Caco-2 (cell line): ENCODE measurements at regions not wholly inside any gene's neighbourhood (a gene's known extent, or its start where the extent isn't known, plus 50 kb on each side); places are given as distances from the start of the nearest gene placed in this dataset.

Experiments
- BruUV-seq: library from RNA; stranded (reverse); fragments of 400-500 nt; replicated peaks from 2 replicates; lab custom pipeline; 2021; lab: Mats Ljungman, UMichigan
- CTCF ChIA-PET: fragments of 300-600 bp; sonication (Branson Sonifier 250); formaldehyde crosslinking; loops from one replicate; lab custom pipeline; 2022; ENCODE audit warnings: antibody characterized with exemption; lab: Charles Lee
- POLR2A ChIA-PET: fragments of 300-600 bp; sonication (Branson Sonifier 250); formaldehyde crosslinking; loops from one replicate; lab custom pipeline; 2022; ENCODE audit warnings: antibody characterized with exemption; lab: Charles Lee
- DNase-seq, 2 experiments: peaks; one replicate each; pipeline versions ENCODE4 v3.0.0 to v3.0.0-alpha.2; 2020 to 2022
- H3K27me3 ChIP-seq: replicated peaks from 2 replicates; pipeline ENCODE4 v1.6.0; 2011; ENCODE audit warnings: low read length; ENCODE audit not compliant: control insufficient read depth, insufficient read depth
- H3K36me3 ChIP-seq: 2 replicates; pipeline ENCODE4 v1.5.1; 2011; ENCODE audit warnings: low read length; ENCODE audit not compliant: control insufficient read depth, insufficient read depth
- H3K4me1 ChIP-seq: fragments of 250-450 bp; sonication (Bioruptor Pico); 2 replicates; pipeline ENCODE4 v1.5.1; 2020; ENCODE audit warnings: mild to moderate bottlenecking
- H3K4me3 ChIP-seq: 2 replicates; pipeline ENCODE4 v1.5.1; 2011; ENCODE audit warnings: low read depth, mild to moderate bottlenecking, control low read depth, low read length
- H3K9me3 ChIP-seq: fragments of 250-450 bp; sonication (Bioruptor Pico); 2 replicates; pipeline ENCODE4 v1.5.1; 2020; ENCODE audit warnings: mild to moderate bottlenecking, moderate library complexity
- H3K27ac Mint-ChIP-seq: one replicate; pipeline ENCODE4 v1.8.0; 2022; ENCODE audit warnings: mixed read lengths; ENCODE audit not compliant: unreplicated experiment
- H3K27me3 Mint-ChIP-seq: one replicate; pipeline ENCODE4 v1.8.0; 2022; ENCODE audit warnings: mixed read lengths; ENCODE audit not compliant: insufficient read depth, unreplicated experiment
- H3K36me3 Mint-ChIP-seq: one replicate; pipeline ENCODE4 v1.8.0; 2022; ENCODE audit warnings: mild to moderate bottlenecking, mixed read lengths; ENCODE audit not compliant: insufficient read depth, unreplicated experiment
- H3K4me1 Mint-ChIP-seq: one replicate; pipeline ENCODE4 v1.8.0; 2022; ENCODE audit warnings: low read depth, mixed read lengths; ENCODE audit not compliant: unreplicated experiment
- H3K4me3 Mint-ChIP-seq: one replicate; pipeline ENCODE4 v1.8.0; 2022; ENCODE audit warnings: mild to moderate bottlenecking, moderate library complexity, mixed read lengths; ENCODE audit not compliant: unreplicated experiment
- H3K9me3 Mint-ChIP-seq: one replicate; pipeline ENCODE4 v1.8.0; 2022; ENCODE audit warnings: mixed read lengths; ENCODE audit not compliant: unreplicated experiment
- intact Hi-C: fragments of 100-400 bp; cut with micrococcal nuclease; formaldehyde crosslinking; loops from one replicate; pipeline ENCODE4 v1.10.0; 2022; ENCODE audit not compliant: unreplicated experiment
- TF ChIP-seq, protein P1 (sequence below), 2 experiments: fragments of 200-600 bp in 1 of 2; IDR thresholded peaks; 1 replicate in 1 of 2; 2 replicates in 1 of 2; pipeline versions ENCODE4 v1.5.1 to v1.8.0; 2011 to 2022; ENCODE audit warnings: antibody characterized with exemption in 1 of 2, control low read depth in 1 of 2, inconsistent platforms in 1 of 2, low read depth in 1 of 2, low read length in 1 of 2, mild to moderate bottlenecking in 1 of 2, moderate library complexity in 1 of 2; ENCODE audit not compliant: insufficient read depth in 1 of 2, severe bottlenecking in 1 of 2, unreplicated experiment in 1 of 2

DNA sequence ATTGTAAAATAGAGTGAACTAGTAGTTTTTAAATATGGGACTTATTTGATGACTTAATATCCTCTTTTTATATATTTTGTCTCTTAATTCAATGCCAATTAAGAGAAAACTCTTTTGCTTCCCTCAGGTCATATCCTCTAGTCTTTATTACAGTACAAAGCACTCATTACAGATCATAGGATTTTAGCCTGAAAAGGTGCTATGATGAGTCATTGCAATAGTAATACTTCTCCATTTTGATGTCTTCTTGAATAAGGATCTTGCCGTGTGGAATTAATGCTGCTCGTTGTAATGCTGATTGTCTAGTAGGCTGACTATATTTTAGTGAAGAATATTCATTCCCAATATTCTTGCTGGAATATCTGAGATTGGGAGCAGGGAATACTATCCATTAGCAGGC, 612.2 kb upstream of the GOLIM4 start:
- Histone ChIP-seq H3K4me1 (no peaks in the 10 kb centered on the region), H3K4me3 (no peak overlapping the region), H3K27me3 (no peaks in the 10 kb centered on the region), H3K9me3 (no peaks in the 10 kb centered on the region), H3K36me3 (no peaks in the 10 kb centered on the region)
- no peaks in the 10 kb centered on the region for H3K9me3 Mint-ChIP-seq
- ChIA-PET POLR2A (no interaction called here), CTCF (no interaction called here)
- no peak overlapping the region for H3K4me3 Mint-ChIP-seq
- no peaks in the 10 kb centered on the region for H3K36me3 Mint-ChIP-seq
- H3K27me3 Mint-ChIP-seq = no peaks in the 10 kb centered on the region
- no TSS peak for BruUV-seq
- no peaks in the 10 kb centered on the region for H3K4me1 Mint-ChIP-seq
- intact Hi-C loops = no loop called here
- TF ChIP-seq, protein P1, sequence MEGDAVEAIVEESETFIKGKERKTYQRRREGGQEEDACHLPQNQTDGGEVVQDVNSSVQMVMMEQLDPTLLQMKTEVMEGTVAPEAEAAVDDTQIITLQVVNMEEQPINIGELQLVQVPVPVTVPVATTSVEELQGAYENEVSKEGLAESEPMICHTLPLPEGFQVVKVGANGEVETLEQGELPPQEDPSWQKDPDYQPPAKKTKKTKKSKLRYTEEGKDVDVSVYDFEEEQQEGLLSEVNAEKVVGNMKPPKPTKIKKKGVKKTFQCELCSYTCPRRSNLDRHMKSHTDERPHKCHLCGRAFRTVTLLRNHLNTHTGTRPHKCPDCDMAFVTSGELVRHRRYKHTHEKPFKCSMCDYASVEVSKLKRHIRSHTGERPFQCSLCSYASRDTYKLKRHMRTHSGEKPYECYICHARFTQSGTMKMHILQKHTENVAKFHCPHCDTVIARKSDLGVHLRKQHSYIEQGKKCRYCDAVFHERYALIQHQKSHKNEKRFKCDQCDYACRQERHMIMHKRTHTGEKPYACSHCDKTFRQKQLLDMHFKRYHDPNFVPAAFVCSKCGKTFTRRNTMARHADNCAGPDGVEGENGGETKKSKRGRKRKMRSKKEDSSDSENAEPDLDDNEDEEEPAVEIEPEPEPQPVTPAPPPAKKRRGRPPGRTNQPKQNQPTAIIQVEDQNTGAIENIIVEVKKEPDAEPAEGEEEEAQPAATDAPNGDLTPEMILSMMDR (IDR thresholded peaks at IDR 0.05; ENCODE audit: insufficient read depth in 1 of 2, low read depth in 1 of 2, low read length in 1 of 2, severe bottlenecking in 1 of 2, unreplicated experiment in 1 of 2) = no peak
- H3K27ac Mint-ChIP-seq = no peak overlapping the region
- DNase-seq = no peak

DNA sequence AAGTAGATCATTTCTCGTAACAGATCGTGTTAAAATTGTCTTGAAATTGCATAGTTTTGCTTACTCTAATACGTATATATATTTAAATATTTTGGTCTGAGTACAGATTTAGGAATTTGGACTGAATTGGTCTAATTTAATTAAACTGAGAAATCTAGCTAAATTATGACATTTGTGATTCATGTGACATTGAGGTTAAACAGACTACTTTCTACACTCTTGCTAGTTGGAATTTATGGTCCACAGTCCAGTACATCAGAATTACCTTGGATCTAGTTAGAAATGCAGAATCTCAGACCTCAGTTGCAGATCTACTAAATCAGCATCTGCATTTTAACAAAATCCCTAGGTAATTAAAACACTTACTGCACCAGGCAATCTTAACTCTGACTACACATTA, 609.7 kb upstream of the GOLIM4 start:
- Mint-ChIP-seq H3K9me3 (no peaks in the 10 kb centered on the region), H3K4me1 (no peaks in the 10 kb centered on the region), H3K27ac (no peak overlapping the region), H3K4me3 (no peak overlapping the region), H3K36me3 (no peaks in the 10 kb centered on the region), H3K27me3 (peaks cover 2% of the 10 kb centered on the region)
- ChIA-PET CTCF (no interaction called here), POLR2A (no interaction called here)
- no peak for DNase-seq
- no peaks in the 10 kb centered on the region for H3K36me3 ChIP-seq
- H3K4me3 ChIP-seq = no peak overlapping the region
- no TSS peak for BruUV-seq
- H3K4me1 ChIP-seq = no peaks in the 10 kb centered on the region
- H3K9me3 ChIP-seq = no peaks in the 10 kb centered on the region
- intact Hi-C loops = no loop called here
- H3K27me3 ChIP-seq = no peaks in the 10 kb centered on the region
- TF ChIP-seq, protein P1 (IDR thresholded peaks at IDR 0.05; ENCODE audit: insufficient read depth in 1 of 2, low read depth in 1 of 2, low read length in 1 of 2, severe bottlenecking in 1 of 2, unreplicated experiment in 1 of 2) = no peak

DNA sequence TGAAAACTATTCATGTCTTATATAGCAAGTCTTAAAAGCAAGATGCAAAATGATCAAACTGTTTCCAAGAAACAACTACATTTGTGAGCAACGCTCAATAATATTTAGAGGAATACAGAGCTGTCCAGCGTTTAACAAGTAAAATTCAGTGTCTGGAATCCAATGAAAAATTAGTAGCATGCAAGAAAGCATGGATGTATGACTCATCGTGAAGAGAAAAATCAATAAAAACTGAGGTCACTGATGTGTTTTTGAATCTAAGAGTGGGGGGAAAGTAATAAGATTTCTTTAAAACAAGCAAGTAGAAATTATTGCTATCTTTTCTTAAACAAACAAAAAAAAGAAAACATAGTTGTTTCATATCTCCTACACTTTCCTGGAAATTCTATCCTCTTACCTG, 600.3 kb upstream of the GOLIM4 start:
- ChIA-PET POLR2A (no interaction called here), CTCF (no interaction called here)
- no peaks in the 10 kb centered on the region for H3K27me3 Mint-ChIP-seq
- H3K36me3 ChIP-seq = no peaks in the 10 kb centered on the region
- no peaks in the 10 kb centered on the region for H3K4me1 ChIP-seq
- no peaks in the 10 kb centered on the region for H3K4me1 Mint-ChIP-seq
- intact Hi-C loops = no loop called here
- TF ChIP-seq, protein P1 (IDR thresholded peaks at IDR 0.05; ENCODE audit: insufficient read depth in 1 of 2, low read depth in 1 of 2, low read length in 1 of 2, severe bottlenecking in 1 of 2, unreplicated experiment in 1 of 2) = no peak
- no peaks in the 10 kb centered on the region for H3K36me3 Mint-ChIP-seq
- H3K9me3 Mint-ChIP-seq = no peaks in the 10 kb centered on the region
- no TSS peak for BruUV-seq
- no peaks in the 10 kb centered on the region for H3K9me3 ChIP-seq
- H3K4me3 Mint-ChIP-seq = no peak overlapping the region
- H3K27ac Mint-ChIP-seq = no peak overlapping the region
- no peak for DNase-seq
- no peak overlapping the region for H3K4me3 ChIP-seq
- H3K27me3 ChIP-seq = no peaks in the 10 kb centered on the region
